ENCODE measurements at regions not wholly inside any gene's neighbourhood (a gene's known extent, or its start where the extent isn't known, plus 50 kb on each side); places are given as distances from the start of the nearest gene placed in this dataset.

DNA sequence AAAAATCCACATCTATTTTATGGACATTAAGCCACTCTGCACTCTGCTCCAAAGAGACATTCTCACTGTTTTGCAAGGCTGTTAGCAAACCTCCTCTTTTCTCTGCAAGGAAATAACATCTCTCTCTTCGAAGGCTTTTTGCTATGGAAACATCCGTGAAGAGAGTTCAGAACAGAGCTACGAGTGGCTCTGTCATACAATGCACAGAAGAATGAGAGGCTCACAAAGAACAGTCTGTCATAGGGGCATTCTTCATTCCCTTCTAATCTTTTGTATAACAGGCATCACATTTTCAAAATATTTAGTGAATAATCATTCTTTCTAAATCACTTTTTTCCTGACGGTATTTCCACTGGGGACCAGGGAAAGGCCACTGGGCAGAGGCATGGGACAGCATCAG is 346.1 kb downstream of the IRS2 start:
- ChIA-PET CTCF (ENCODE audit: partially characterized antibody) (no interaction called here), POLR2A (ENCODE audit: partially characterized antibody) (no interaction called here)
- intact Hi-C loops (cut with micrococcal nuclease) = no loop called here
- no peak overlapping the region for H3K27ac Mint-ChIP-seq
- H3K9me3 Mint-ChIP-seq = peaks cover 0 to 20% (median 5%) of the 10 kb centered on the region in 8 donors
- H3K4me3 Mint-ChIP-seq = peak overlapping the region in 1 of 8 donors; percentile 57
- no peak overlapping the region for H3K4me3 ChIP-seq (ENCODE audit: low read length in 2 of 2)
- DNase-seq = no peak
- H3K9me3 ChIP-seq (ENCODE audit: control insufficient read depth in 1 of 2, low read length in 2 of 2) = no peaks in the 10 kb centered on the region
- peaks cover 0 to 1% of the 10 kb centered on the region in 2 donors for H3K27me3 Mint-ChIP-seq
- H3K4me1 Mint-ChIP-seq = no peaks in the 10 kb centered on the region
- no peaks in the 10 kb centered on the region for H3K27me3 ChIP-seq (ENCODE audit: insufficient read depth, low read length)
- H3K36me3 ChIP-seq (ENCODE audit: insufficient read depth, low read length) = no peaks in the 10 kb centered on the region
- no peaks in the 10 kb centered on the region for H3K36me3 Mint-ChIP-seq
- no peak overlapping the region for H3K27ac ChIP-seq (ENCODE audit: low read depth, low read length)
- no peaks in the 10 kb centered on the region for H3K4me1 ChIP-seq (ENCODE audit: insufficient read depth, low read length)

DNA sequence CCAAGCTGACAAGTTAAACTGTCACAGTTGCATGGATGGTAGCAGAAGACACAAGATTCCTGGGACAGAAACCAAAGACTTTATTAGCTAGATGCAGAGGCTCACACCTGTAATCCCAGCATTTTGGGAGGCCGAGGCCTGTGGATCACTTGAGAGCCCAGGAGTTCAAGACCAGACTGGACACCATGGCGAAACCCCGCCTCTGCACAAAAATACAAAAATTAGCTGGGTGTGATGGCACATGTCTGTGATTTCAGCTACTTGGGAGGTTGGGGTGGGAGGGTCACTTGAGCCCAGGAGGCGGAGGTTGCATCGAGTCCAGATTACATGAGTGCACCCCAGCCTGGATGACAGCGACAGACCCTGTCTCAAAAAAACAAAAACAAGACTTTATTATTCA is 346.6 kb downstream of the IRS2 start:
- Histone ChIP-seq H3K4me3 (ENCODE audit: low read length in 2 of 2) (no peak overlapping the region), H3K27ac (ENCODE audit: low read depth, low read length) (no peak overlapping the region), H3K27me3 (ENCODE audit: insufficient read depth, low read length) (no peaks in the 10 kb centered on the region), H3K36me3 (ENCODE audit: insufficient read depth, low read length) (no peaks in the 10 kb centered on the region), H3K9me3 (ENCODE audit: control insufficient read depth in 1 of 2, low read length in 2 of 2) (no peaks in the 10 kb centered on the region), H3K4me1 (ENCODE audit: insufficient read depth, low read length) (no peaks in the 10 kb centered on the region)
- H3K27ac Mint-ChIP-seq = no peak overlapping the region
- ChIA-PET POLR2A (ENCODE audit: partially characterized antibody) (no interaction called here), CTCF (ENCODE audit: partially characterized antibody) (no interaction called here)
- peaks cover 0 to 20% (median 5%) of the 10 kb centered on the region in 8 donors for H3K9me3 Mint-ChIP-seq
- H3K4me3 Mint-ChIP-seq = no peak overlapping the region
- H3K36me3 Mint-ChIP-seq = no peaks in the 10 kb centered on the region
- no peak for DNase-seq
- peaks cover 1 to 3% of the 10 kb centered on the region in 2 donors for H3K27me3 Mint-ChIP-seq
- H3K4me1 Mint-ChIP-seq = no peaks in the 10 kb centered on the region
- intact Hi-C loops (cut with micrococcal nuclease) = no loop called here

DNA sequence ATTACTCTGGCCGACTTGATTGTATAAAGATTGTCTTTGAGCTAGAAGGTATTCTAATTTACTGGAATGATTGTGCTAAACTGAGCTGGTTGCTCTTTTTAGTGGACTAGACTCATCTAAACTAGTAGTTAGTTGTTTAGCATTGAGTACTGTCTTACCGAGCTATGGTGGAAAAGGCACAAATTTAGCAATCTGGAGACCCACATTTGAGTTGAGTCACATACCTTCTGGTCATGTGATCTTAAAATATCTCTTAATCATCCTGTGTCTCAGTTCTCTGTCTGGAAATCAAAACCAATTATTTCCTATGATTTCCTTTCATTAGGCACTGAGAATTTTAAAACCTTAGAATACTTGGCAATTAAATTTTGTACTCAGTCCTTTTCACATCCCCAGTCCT is 349.5 kb downstream of the IRS2 start:
- CTCF ChIA-PET (ENCODE audit: partially characterized antibody) = no interaction called here
- no peaks in the 10 kb centered on the region for H3K36me3 ChIP-seq (ENCODE audit: insufficient read depth, low read length)
- DNase-seq = no peak
- Mint-ChIP-seq H3K4me3 (no peak overlapping the region), H3K9me3 (peaks cover 0 to 14% (median 8%) of the 10 kb centered on the region in 8 donors), H3K27me3 (peaks cover 1 to 4% of the 10 kb centered on the region in 2 donors), H3K36me3 (peaks cover 0 to 4% of the 10 kb centered on the region in 2 donors), H3K27ac (no peak overlapping the region), H3K4me1 (no peaks in the 10 kb centered on the region)
- no peaks in the 10 kb centered on the region for H3K27me3 ChIP-seq (ENCODE audit: insufficient read depth, low read length)
- intact Hi-C loops (cut with micrococcal nuclease) = no loop called here
- no peak overlapping the region for H3K4me3 ChIP-seq (ENCODE audit: low read length in 2 of 2)
- POLR2A ChIA-PET (ENCODE audit: partially characterized antibody) = no interaction called here
- H3K9me3 ChIP-seq (ENCODE audit: control insufficient read depth in 1 of 2, low read length in 2 of 2) = no peaks in the 10 kb centered on the region
- H3K4me1 ChIP-seq (ENCODE audit: insufficient read depth, low read length) = no peaks in the 10 kb centered on the region
- no peak overlapping the region for H3K27ac ChIP-seq (ENCODE audit: low read depth, low read length)

DNA sequence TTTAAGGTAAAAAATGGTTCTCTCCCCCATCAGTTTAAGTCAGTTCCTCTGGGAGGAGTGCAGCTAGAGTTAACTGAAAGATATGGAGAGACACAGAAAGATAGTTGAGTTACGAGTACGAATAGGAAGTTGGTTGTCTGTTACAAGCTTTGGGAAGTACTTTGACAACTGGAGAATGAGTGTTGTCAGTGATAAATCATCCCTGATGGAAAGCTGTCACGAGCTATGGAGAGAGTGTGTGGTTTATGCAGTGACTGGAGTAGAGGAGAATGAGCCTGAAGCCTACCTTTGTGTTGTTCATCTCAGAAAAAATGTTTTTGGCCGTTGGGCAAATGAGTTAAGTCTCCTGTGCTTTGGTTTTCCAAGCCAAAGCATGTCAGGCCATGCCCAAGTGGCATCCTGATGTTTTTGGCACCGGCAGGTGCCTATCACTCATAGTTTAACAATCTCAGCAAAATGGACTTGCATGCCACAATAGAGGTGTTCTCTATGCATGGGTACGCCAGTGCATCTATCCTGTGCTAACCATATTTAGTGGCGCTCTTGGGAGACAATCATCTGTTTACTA is 350.2 kb downstream of the IRS2 start:
- ChIA-PET POLR2A (ENCODE audit: partially characterized antibody) (no interaction called here), CTCF (ENCODE audit: partially characterized antibody) (no interaction called here)
- H3K4me1 ChIP-seq (ENCODE audit: insufficient read depth, low read length) = no peaks in the 10 kb centered on the region
- H3K9me3 ChIP-seq (ENCODE audit: control insufficient read depth in 1 of 2, low read length in 2 of 2) = no peaks in the 10 kb centered on the region
- Mint-ChIP-seq H3K27ac (no peak overlapping the region), H3K4me3 (no peak overlapping the region), H3K4me1 (no peaks in the 10 kb centered on the region), H3K9me3 (peaks cover 0 to 18% (median 12%) of the 10 kb centered on the region in 8 donors), H3K27me3 (peaks cover 1 to 5% of the 10 kb centered on the region in 2 donors), H3K36me3 (peaks cover 0 to 4% of the 10 kb centered on the region in 2 donors)
- H3K36me3 ChIP-seq (ENCODE audit: insufficient read depth, low read length) = no peaks in the 10 kb centered on the region
- no peaks in the 10 kb centered on the region for H3K27me3 ChIP-seq (ENCODE audit: insufficient read depth, low read length)
- no peak overlapping the region for H3K4me3 ChIP-seq (ENCODE audit: low read length in 2 of 2)
- H3K27ac ChIP-seq (ENCODE audit: low read depth, low read length) = no peak overlapping the region
- intact Hi-C loops (cut with micrococcal nuclease) = no loop called here
- DNase-seq = no peak

DNA sequence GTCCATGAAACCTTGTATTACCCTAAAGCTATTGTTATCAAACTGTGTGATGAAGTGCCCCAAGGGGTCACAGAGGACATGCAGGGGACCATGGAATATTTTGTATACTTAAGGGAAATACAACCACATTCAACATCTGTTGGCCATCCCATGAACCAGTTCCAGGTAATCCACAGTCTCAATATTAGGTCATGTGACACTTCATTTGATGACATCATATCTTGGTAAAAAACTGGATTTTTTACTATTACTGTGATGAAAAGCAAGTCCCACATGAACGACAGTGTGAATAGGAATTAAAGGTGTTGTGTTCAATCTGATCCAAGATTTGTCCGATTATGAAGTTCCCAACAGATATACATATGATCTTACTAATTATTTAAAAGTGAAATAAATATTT is 355.2 kb downstream of the IRS2 start:
- no peak for DNase-seq
- H3K27me3 Mint-ChIP-seq = peaks cover 1 to 5% of the 10 kb centered on the region in 2 donors
- H3K4me1 Mint-ChIP-seq = no peaks in the 10 kb centered on the region
- Histone ChIP-seq H3K36me3 (ENCODE audit: insufficient read depth, low read length) (no peaks in the 10 kb centered on the region), H3K27ac (ENCODE audit: low read depth, low read length) (no peak overlapping the region), H3K4me1 (ENCODE audit: insufficient read depth, low read length) (no peaks in the 10 kb centered on the region), H3K27me3 (ENCODE audit: insufficient read depth, low read length) (no peaks in the 10 kb centered on the region), H3K4me3 (ENCODE audit: low read length in 2 of 2) (no peak overlapping the region), H3K9me3 (ENCODE audit: control insufficient read depth in 1 of 2, low read length in 2 of 2) (no peaks in the 10 kb centered on the region)
- no peak overlapping the region for H3K4me3 Mint-ChIP-seq
- no peak overlapping the region for H3K27ac Mint-ChIP-seq
- POLR2A ChIA-PET (ENCODE audit: partially characterized antibody) = no interaction called here
- peaks cover 0 to 4% of the 10 kb centered on the region in 2 donors for H3K36me3 Mint-ChIP-seq
- intact Hi-C loops (cut with micrococcal nuclease) = no loop called here
- CTCF ChIA-PET (ENCODE audit: partially characterized antibody) = no interaction called here
- H3K9me3 Mint-ChIP-seq = peaks cover 0 to 19% (median 11%) of the 10 kb centered on the region in 8 donors

DNA sequence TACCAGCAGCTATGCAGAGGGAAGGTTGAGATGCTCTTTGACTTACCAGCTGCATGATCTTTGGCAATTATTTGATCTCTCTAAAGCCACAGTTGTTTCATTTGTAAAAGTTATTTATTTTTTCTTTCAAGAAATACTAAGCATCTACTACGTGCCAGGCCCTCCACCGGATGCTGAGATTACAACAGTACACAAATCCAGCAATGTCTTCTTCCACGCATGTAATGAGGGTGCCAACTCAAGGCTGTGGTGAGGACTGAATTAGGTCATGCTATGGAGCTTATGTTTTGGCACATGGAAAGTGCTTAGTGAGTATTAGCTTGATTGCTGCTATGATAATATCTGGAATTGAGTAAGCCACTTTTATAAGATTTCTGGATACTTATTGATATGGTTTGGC is 358.2 kb downstream of the IRS2 start:
- ChIA-PET POLR2A (ENCODE audit: partially characterized antibody) (no interaction called here), CTCF (ENCODE audit: partially characterized antibody) (no interaction called here)
- Histone ChIP-seq H3K4me3 (ENCODE audit: low read length in 2 of 2) (no peak overlapping the region), H3K36me3 (ENCODE audit: insufficient read depth, low read length) (no peaks in the 10 kb centered on the region), H3K9me3 (ENCODE audit: control insufficient read depth in 1 of 2, low read length in 2 of 2) (no peaks in the 10 kb centered on the region), H3K27ac (ENCODE audit: low read depth, low read length) (no peak overlapping the region), H3K4me1 (ENCODE audit: insufficient read depth, low read length) (no peaks in the 10 kb centered on the region), H3K27me3 (ENCODE audit: insufficient read depth, low read length) (no peaks in the 10 kb centered on the region)
- DNase-seq = no peak
- Mint-ChIP-seq H3K27ac (no peak overlapping the region), H3K9me3 (peaks cover 0 to 9% (median 7%) of the 10 kb centered on the region in 8 donors), H3K27me3 (peaks cover under 1 to 1% of the 10 kb centered on the region in 2 donors), H3K4me1 (no peaks in the 10 kb centered on the region), H3K4me3 (no peak overlapping the region), H3K36me3 (peaks cover 0 to 1% of the 10 kb centered on the region in 2 donors)
- intact Hi-C loops (cut with micrococcal nuclease) = loop anchor here (10.0 kb wide), 2 partner anchors 57 to 367 kb away; no protein-coding TSS in a partner anchor

DNA sequence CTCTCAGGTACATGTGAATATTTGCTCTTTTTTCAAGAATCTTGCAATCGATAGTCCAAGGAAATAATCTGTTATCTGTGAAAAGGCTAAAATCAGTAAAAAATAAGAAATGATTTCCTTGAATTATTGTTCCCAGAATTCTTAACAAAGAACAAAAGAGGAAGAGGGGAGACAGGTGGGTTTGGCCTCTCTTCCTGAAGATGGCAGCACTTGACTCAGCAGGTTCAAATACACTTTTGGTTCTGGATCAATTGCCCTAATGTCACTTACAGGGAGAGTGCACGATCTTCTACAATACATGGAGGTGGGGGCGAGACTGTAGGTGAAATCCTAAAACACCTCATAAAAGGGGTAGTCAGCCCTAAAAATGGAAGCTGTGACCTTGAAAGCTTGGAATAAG is 358.7 kb downstream of the IRS2 start:
- Mint-ChIP-seq H3K4me3 (no peak overlapping the region), H3K4me1 (no peaks in the 10 kb centered on the region), H3K36me3 (no peaks in the 10 kb centered on the region), H3K27me3 (peaks cover 3% of the 10 kb centered on the region in 2 donors), H3K27ac (no peak overlapping the region), H3K9me3 (peaks cover 0 to 7% (median 5%) of the 10 kb centered on the region in 8 donors)
- no peak for DNase-seq
- Histone ChIP-seq H3K36me3 (ENCODE audit: insufficient read depth, low read length) (no peaks in the 10 kb centered on the region), H3K27ac (ENCODE audit: low read depth, low read length) (no peak overlapping the region), H3K27me3 (ENCODE audit: insufficient read depth, low read length) (no peaks in the 10 kb centered on the region), H3K4me3 (ENCODE audit: low read length in 2 of 2) (no peak overlapping the region), H3K9me3 (ENCODE audit: control insufficient read depth in 1 of 2, low read length in 2 of 2) (no peaks in the 10 kb centered on the region), H3K4me1 (ENCODE audit: insufficient read depth, low read length) (no peaks in the 10 kb centered on the region)
- ChIA-PET POLR2A (ENCODE audit: partially characterized antibody) (no interaction called here), CTCF (ENCODE audit: partially characterized antibody) (no interaction called here)
- intact Hi-C loops (cut with micrococcal nuclease) = loop anchor here (10.0 kb wide), 2 partner anchors 57 to 367 kb away; no protein-coding TSS in a partner anchor

DNA sequence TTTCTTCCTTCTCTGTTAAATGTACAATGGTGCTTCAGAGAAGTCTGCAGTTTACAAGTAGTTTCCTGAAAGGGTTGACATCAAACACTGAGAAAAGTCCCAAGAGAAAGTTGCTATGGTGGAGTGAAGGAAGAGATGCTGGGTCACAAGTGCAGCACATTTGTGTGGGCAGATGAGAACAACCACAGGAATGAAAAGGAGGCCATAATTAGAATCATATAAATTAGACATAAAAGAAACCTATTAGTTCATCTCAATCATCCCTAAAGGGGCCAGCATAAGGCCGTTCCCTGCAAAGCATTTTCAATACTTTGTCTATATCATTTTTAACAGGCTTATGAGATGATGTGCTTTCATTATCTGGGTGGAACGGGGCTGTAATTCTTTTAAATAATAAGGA is 359.2 kb downstream of the IRS2 start:
- no peak overlapping the region for H3K4me3 Mint-ChIP-seq
- intact Hi-C loops (cut with micrococcal nuclease) = loop anchor here (10.0 kb wide), 2 partner anchors 58 to 368 kb away; no protein-coding TSS in a partner anchor
- Histone ChIP-seq H3K4me1 (ENCODE audit: insufficient read depth, low read length) (no peaks in the 10 kb centered on the region), H3K4me3 (ENCODE audit: low read length in 2 of 2) (no peak overlapping the region), H3K27ac (ENCODE audit: low read depth, low read length) (no peak overlapping the region), H3K27me3 (ENCODE audit: insufficient read depth, low read length) (no peaks in the 10 kb centered on the region), H3K36me3 (ENCODE audit: insufficient read depth, low read length) (no peaks in the 10 kb centered on the region), H3K9me3 (ENCODE audit: control insufficient read depth in 1 of 2, low read length in 2 of 2) (no peaks in the 10 kb centered on the region)
- ChIA-PET CTCF (ENCODE audit: partially characterized antibody) (no interaction called here), POLR2A (ENCODE audit: partially characterized antibody) (no interaction called here)
- peaks cover 0 to 7% (median 5%) of the 10 kb centered on the region in 8 donors for H3K9me3 Mint-ChIP-seq
- no peaks in the 10 kb centered on the region for H3K36me3 Mint-ChIP-seq
- no peak overlapping the region for H3K27ac Mint-ChIP-seq
- no peak for DNase-seq
- H3K27me3 Mint-ChIP-seq = peaks cover 4 to 6% of the 10 kb centered on the region in 2 donors
- H3K4me1 Mint-ChIP-seq = no peaks in the 10 kb centered on the region

Measured in CD4-positive, alpha-beta memory T cell (primary cell).